Heart left ventricle (tissue), 16 donors: ENCODE measurements at regions not wholly inside any gene's neighbourhood (a gene's known extent, or its start where the extent isn't known, plus 50 kb on each side); places are given as distances from the start of the nearest gene placed in this dataset.

ENCODE experiments used
- ATAC-seq, 4 donors: fragments of 200-7000 bp; cut with Tn5 transposase; one replicate each; pipeline ENCODE4 v1.9.1; 2020 to 2022; ENCODE audit warnings: moderate library complexity in 4 of 4, mild to moderate bottlenecking in 3 of 4, moderate number of reproducible peaks in 1 of 4
- DNase-seq, 5 donors: peaks; one replicate each; pipeline ENCODE4 v3.0.0-alpha.2; 2020
- H3K27ac ChIP-seq, 12 donors: fragments of 200-600 bp; sonication (generic) in 4 of 12; one replicate each; pipeline versions ENCODE4 v1.5.0 to v1.8.0; 2016 to 2022; ENCODE audit warnings: mild to moderate bottlenecking in 2 of 12
- H3K27me3 ChIP-seq, 9 donors: fragments of 200-600 bp; sonication (generic) in 2 of 9; one replicate each; pipeline versions ENCODE4 v1.5.1 to v1.8.0; 2016 to 2022; ENCODE audit warnings: mild to moderate bottlenecking in 3 of 9
- H3K36me3 ChIP-seq, 9 donors: fragments of 200-600 bp; sonication (generic) in 2 of 9; one replicate each; pipeline versions ENCODE4 v1.5.0 to v1.8.0; 2018 to 2022; ENCODE audit warnings: mild to moderate bottlenecking in 2 of 9
- H3K4me1 ChIP-seq, 12 donors: fragments of 200-600 bp; sonication (generic) in 4 of 12; one replicate each; pipeline versions ENCODE4 v1.5.0 to v1.8.0; 2016 to 2022; ENCODE audit warnings: mild to moderate bottlenecking in 3 of 12
- H3K4me3 ChIP-seq, 12 donors: fragments of 200-600 bp; sonication (generic) in 4 of 12; one replicate each; pipeline versions ENCODE4 v1.5.0 to v1.8.0; 2017 to 2022; ENCODE audit warnings: mild to moderate bottlenecking in 9 of 12, moderate library complexity in 4 of 12
- H3K9me3 ChIP-seq, 12 donors: fragments of 200-600 bp; sonication (generic) in 4 of 12; one replicate each; pipeline versions ENCODE4 v1.5.0 to v1.8.0; 2016 to 2022; ENCODE audit warnings: mild to moderate bottlenecking in 1 of 12
- POLR2A ChIP-seq, 2 donors: fragments of 450-650 bp; IDR thresholded peaks; one replicate each; pipeline ENCODE4 v1.6.1; 2017; ENCODE audit warnings: antibody characterized with exemption in 2 of 2, mild to moderate bottlenecking in 2 of 2, moderate library complexity in 2 of 2
- WGBS, 4 donors: extraction: QIAGEN DNeasy Blood & Tissue Kit in 2 of 4; methylation state at CpG; one replicate each; pipeline versions ENCODE4 v1.1.5 to v1.1.7; 2013 to 2018; 5-methylcytosine and 5-hydroxymethylcytosine counted together
- intact Hi-C, 10 donors: fragments of 100-400 bp; cut with DNase I; formaldehyde crosslinking; loops; one replicate each; pipeline versions ENCODE4 v1.11.1 to v1.14.2; 2022
- TF ChIP-seq, protein P1 (sequence below), 12 donors: fragments of 200-600 bp; sonication (generic) in 4 of 12; IDR thresholded peaks; one replicate each; pipeline versions ENCODE4 v1.5.0 to v1.8.0; 2018 to 2022; ENCODE audit warnings: antibody characterized with exemption in 12 of 12, mild to moderate bottlenecking in 5 of 12
- donor health status: ischemic (EF 13 %, LVEDD 7.1; RV severe dilation, severe dysfunction).
- donor health status: healthy with polysubstance abuse.
- donor health status: DM: no; HTN: yes; CAD: no.
- donor health status: DM: no; HTN: no; CAD: no.
- donor health status: ischemic (EF 25% LVEDD 6.9; RV normal size, moderate dysfunction).
- donor health status: ischemic (EF 25% LVEDD 5.7; RV mildly dilated, moderate dysfunction).
- donor health status: healthy.
- donor health status: DM: yes; HTN: yes; CAD: no.
- donor health status: ischemic (EF 35%, LVEDD 5.7; RV mildly dilated, moderate dysfunction).
- donor health status: nonischemic (EF 11% LVEDD 7.7; RV severe dilation, severe dysfunction).
- donor health status: DM: yes; HTN: yes; CAD: no.
- donor health status: PGD.
- donor health status: ischemic (EF 29% LVEDD 5.4; RV normal size, mild dysfunction).
- donor health status: nonischemic (EF 23%, LVEDD 6.1; RV moderate dilation, normal function).

DNA sequence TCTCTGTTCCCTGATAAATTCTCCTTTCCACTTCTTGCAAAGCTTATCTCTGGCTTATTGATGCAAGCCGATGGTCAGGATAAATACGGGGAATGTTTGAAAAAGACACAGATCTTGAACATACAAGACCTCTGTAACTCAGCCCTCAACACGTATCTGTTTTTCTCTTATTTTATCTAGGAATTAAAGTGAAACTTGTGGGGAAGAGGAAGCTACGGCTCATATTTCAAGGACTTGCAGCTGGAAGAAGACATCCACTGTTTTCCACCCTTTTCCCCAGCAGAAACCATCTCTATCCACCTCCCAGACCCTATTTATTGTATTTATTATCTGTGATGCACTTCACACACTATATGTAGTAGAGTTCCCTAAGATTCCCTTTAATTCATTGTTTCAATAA is 98.4 kb upstream of the TANK start:
- intact Hi-C loops, result loop anchor here in 7 of 10 donors (5.0 to 10.0 kb wide), 6 partner anchors 103 to 957 kb away; partner anchors contain the start of genes RBMS1 (in 1 of the 7) and TANK (in 1 of the 7)

DNA sequence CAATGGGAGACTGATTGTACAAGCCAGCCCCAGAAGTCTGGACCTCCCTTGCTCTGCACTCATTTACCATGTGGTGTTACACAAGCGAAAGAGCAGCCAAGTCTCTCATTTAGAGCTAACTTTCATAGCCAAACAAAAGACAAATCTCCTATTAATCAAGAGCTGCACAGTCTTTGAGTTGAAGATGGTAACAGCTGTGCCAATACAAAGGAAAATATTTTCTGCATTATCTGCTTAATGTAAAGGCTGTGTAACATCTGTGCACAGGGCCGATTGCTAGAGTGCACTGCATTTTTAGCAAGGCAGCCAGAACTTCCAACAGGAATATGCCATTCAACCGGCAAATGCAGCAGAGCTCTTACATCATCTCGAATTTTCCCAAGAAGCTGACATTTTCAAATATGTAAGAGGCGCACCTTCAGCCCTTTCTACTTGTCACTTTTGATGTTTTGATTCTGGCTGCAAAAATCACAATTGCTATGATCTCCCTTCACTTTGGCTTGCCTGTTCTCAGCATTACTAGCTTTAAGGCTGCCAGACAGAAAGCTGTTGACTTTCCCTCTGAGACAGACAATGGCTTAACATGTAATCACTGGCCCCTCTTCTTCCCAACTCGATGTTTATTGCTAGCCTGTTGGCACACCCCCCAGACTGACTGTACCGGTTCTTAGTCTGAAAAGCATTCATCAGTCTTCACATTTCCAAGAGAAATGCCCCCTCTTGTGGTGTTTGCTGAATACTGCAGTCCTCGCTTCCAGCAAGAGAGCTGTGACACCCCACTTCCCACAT is 96.9 kb upstream of the TANK start:
- peak in 3 of 4 donors; percentile 80 to 84 (median 82) for ATAC-seq
- Histone ChIP-seq H3K27me3 (no peaks in the 10 kb centered on the region), H3K4me1 (peaks cover 0 to 9% (median 0%) of the 10 kb centered on the region in 12 donors), H3K27ac (no peak overlapping the region), H3K9me3 (no peaks in the 10 kb centered on the region), H3K4me3 (peak overlapping the region in 3 of 12 donors; percentile 2 to 20 (median 2)), H3K36me3 (no peaks in the 10 kb centered on the region)
- TF ChIP-seq, protein P1, sequence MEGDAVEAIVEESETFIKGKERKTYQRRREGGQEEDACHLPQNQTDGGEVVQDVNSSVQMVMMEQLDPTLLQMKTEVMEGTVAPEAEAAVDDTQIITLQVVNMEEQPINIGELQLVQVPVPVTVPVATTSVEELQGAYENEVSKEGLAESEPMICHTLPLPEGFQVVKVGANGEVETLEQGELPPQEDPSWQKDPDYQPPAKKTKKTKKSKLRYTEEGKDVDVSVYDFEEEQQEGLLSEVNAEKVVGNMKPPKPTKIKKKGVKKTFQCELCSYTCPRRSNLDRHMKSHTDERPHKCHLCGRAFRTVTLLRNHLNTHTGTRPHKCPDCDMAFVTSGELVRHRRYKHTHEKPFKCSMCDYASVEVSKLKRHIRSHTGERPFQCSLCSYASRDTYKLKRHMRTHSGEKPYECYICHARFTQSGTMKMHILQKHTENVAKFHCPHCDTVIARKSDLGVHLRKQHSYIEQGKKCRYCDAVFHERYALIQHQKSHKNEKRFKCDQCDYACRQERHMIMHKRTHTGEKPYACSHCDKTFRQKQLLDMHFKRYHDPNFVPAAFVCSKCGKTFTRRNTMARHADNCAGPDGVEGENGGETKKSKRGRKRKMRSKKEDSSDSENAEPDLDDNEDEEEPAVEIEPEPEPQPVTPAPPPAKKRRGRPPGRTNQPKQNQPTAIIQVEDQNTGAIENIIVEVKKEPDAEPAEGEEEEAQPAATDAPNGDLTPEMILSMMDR (IDR thresholded peaks at IDR 0.05), result peak; percentile 74 to 94 (median 86)
- TF ChIP-seq POLR2A (IDR thresholded peaks at IDR 0.05), result no peak
- intact Hi-C loops, result loop anchor here in 7 of 10 donors (5.0 to 10.0 kb wide), 6 partner anchors 101 to 959 kb away; partner anchors contain the start of genes RBMS1 (in 1 of the 7) and TANK (in 1 of the 7)
- 31 to 39% (median 37%) methylated on average over 8 of the region's 8 CpGs for WGBS, 4 donors
- peak in 4 of 5 donors; percentile 59 to 69 (median 66) for DNase-seq

More for the DNA sequence above, 98.4 kb upstream of the TANK start:
- WGBS, 4 donors, result 65 to 77% (median 76%) methylated on average over 4 of the region's 4 CpGs
- DNase-seq, result no peak
- peaks cover 0 to 9% (median 0%) of the 10 kb centered on the region in 12 donors for H3K4me1 ChIP-seq
- no peaks in the 10 kb centered on the region for H3K27me3 ChIP-seq
- no peaks in the 10 kb centered on the region for H3K36me3 ChIP-seq
- H3K4me3 ChIP-seq, result no peak overlapping the region
- no peak for ATAC-seq
- H3K27ac ChIP-seq, result no peak overlapping the region
- no peak for TF ChIP-seq POLR2A (IDR thresholded peaks at IDR 0.05)
- TF ChIP-seq, protein P1 (IDR thresholded peaks at IDR 0.05), result no peak
- H3K9me3 ChIP-seq, result no peaks in the 10 kb centered on the region

- H3K27ac ChIP-seq, result no peak overlapping the region
- no peak for ATAC-seq
- DNase-seq, result no peak
- no peaks in the 10 kb centered on the region for H3K27me3 ChIP-seq
- H3K4me3 ChIP-seq, result no peak overlapping the region
- intact Hi-C loops, result loop anchor here in 7 of 10 donors (5.0 to 10.0 kb wide), 6 partner anchors 101 to 959 kb away; partner anchors contain the start of genes RBMS1 (in 1 of the 7) and TANK (in 1 of the 7)
- TF ChIP-seq, protein P1 (IDR thresholded peaks at IDR 0.05), result peak in 2 of 12 donors; percentile 7 to 11
- TF ChIP-seq POLR2A (IDR thresholded peaks at IDR 0.05), result no peak
- H3K4me1 ChIP-seq, result peaks cover 0 to 9% (median 0%) of the 10 kb centered on the region in 12 donors
- WGBS, 4 donors, result 11 to 27% (median 18%) methylated on average over 2 of the region's 2 CpGs
- H3K36me3 ChIP-seq, result no peaks in the 10 kb centered on the region
- no peaks in the 10 kb centered on the region for H3K9me3 ChIP-seq
Measured at GRCh38 chr2:161063946-161064306, 96.3 kb upstream of the TANK start.

DNA sequence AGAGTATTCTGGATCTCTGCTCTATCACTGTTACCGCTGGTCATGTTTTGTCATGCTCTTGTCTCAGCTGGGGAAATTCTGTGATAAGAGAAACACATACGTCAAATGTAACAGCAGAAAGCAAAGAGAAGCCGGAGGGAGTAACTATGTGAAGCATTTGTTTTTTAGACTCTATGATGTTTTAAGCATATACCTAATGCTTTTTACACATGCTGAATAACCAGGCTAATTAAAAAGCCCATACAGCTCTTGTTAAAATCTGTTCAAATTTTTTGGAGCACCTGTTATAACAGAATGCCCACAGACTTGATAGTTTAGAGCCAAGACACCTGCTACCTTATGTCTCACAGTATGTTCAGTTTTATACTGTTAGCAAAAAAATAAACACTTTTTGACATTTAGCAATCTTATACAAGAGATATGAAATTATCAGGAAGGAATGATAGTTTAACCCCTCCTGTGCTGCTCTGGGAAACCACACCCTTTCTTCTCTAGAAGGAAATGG is 92.3 kb upstream of the TANK start:
- 35 to 48% (median 41%) methylated on average over 3 of the region's 3 CpGs for WGBS, 4 donors
- no peak for DNase-seq
- no peaks in the 10 kb centered on the region for H3K27me3 ChIP-seq
- ATAC-seq, result no peak
- intact Hi-C loops, result loop anchor here in 3 of 10 donors (10.0 kb wide), 3 partner anchors 97 to 963 kb away; partner anchors contain the start of genes RBMS1 (in 1 of the 3) and TANK (in 1 of the 3)
- H3K27ac ChIP-seq, result no peak overlapping the region
- H3K9me3 ChIP-seq, result no peaks in the 10 kb centered on the region
- H3K4me3 ChIP-seq, result no peak overlapping the region
- TF ChIP-seq, protein P1 (IDR thresholded peaks at IDR 0.05), result no peak
- TF ChIP-seq POLR2A (IDR thresholded peaks at IDR 0.05), result no peak
- H3K36me3 ChIP-seq, result no peaks in the 10 kb centered on the region
- H3K4me1 ChIP-seq, result peaks cover 0 to 9% (median 0%) of the 10 kb centered on the region in 12 donors
